ENCODE measurements at regions not wholly inside any gene's neighbourhood (a gene's known extent, or its start where the extent isn't known, plus 50 kb on each side); places are given as distances from the start of the nearest gene placed in this dataset.

GRCh38 chr7:86592185-86592584 is 51.5 kb upstream of the GRM3 start:
- H3K79me2 ChIP-seq (ENCODE audit: control insufficient read depth, insufficient read depth, low read length): no peaks in the 10 kb centered on the region
- no peaks in the 10 kb centered on the region for H3K9me3 ChIP-seq (ENCODE audit: control insufficient read depth, insufficient read depth, low read depth, low read length)
- no peaks in the 10 kb centered on the region for H4K20me1 ChIP-seq (ENCODE audit: control insufficient read depth, extremely low read depth, insufficient read depth, low read length)
- H3K27me3 ChIP-seq (ENCODE audit: control insufficient read depth, insufficient read depth, low read length): no peaks in the 10 kb centered on the region
- H3K36me3 ChIP-seq (ENCODE audit: control insufficient read depth, insufficient read depth, low read length): no peaks in the 10 kb centered on the region
- no peak overlapping the region for H3K9ac ChIP-seq (ENCODE audit: insufficient read depth, low read length)
- TF ChIP-seq EZH2 (IDR thresholded peaks at IDR 0.05; ENCODE audit: low read length, missing control alignments) (no peak), CTCF (conservative IDR thresholded peaks at IDR 0.05 in 1 of 2, IDR thresholded peaks at IDR 0.05 in 1 of 2; ENCODE audit: low read depth in 1 of 2, low read length in 2 of 2) (no peak)
- no peak overlapping the region for H3K4me2 ChIP-seq (ENCODE audit: extremely low read depth, insufficient read depth, low read length)
- no peaks in the 10 kb centered on the region for H3K4me1 ChIP-seq (ENCODE audit: control insufficient read depth, extremely low read depth, insufficient read depth, low read length)
- H3K4me3 ChIP-seq (replicated peaks in 1 of 4; ENCODE audit: control extremely low read depth in 1 of 4, insufficient read depth in 1 of 4, low read depth in 3 of 4, low read length in 4 of 4): no peak overlapping the region
- no peak overlapping the region for H3K27ac ChIP-seq (ENCODE audit: insufficient read depth, low read length)
- H2AFZ ChIP-seq (ENCODE audit: low read length): no peak overlapping the region
- DNase-seq (ENCODE audit: low read depth in 2 of 2): no peak

GRCh38 chr7:86574006-86574405 is 69.7 kb upstream of the GRM3 start:
- H3K27ac ChIP-seq (ENCODE audit: insufficient read depth, low read length): no peak overlapping the region
- H2AFZ ChIP-seq (ENCODE audit: low read length): no peak overlapping the region
- no peaks in the 10 kb centered on the region for H4K20me1 ChIP-seq (ENCODE audit: control insufficient read depth, extremely low read depth, insufficient read depth, low read length)
- no peak for DNase-seq (ENCODE audit: low read depth in 2 of 2)
- no peak overlapping the region for H3K4me3 ChIP-seq (replicated peaks in 1 of 4; ENCODE audit: control extremely low read depth in 1 of 4, insufficient read depth in 1 of 4, low read depth in 3 of 4, low read length in 4 of 4)
- no peaks in the 10 kb centered on the region for H3K36me3 ChIP-seq (ENCODE audit: control insufficient read depth, insufficient read depth, low read length)
- no peaks in the 10 kb centered on the region for H3K4me1 ChIP-seq (ENCODE audit: control insufficient read depth, extremely low read depth, insufficient read depth, low read length)
- no peaks in the 10 kb centered on the region for H3K9me3 ChIP-seq (ENCODE audit: control insufficient read depth, insufficient read depth, low read depth, low read length)
- no peak overlapping the region for H3K4me2 ChIP-seq (ENCODE audit: extremely low read depth, insufficient read depth, low read length)
- no peak for TF ChIP-seq EZH2 (IDR thresholded peaks at IDR 0.05; ENCODE audit: low read length, missing control alignments)
- no peak for TF ChIP-seq CTCF (conservative IDR thresholded peaks at IDR 0.05 in 1 of 2, IDR thresholded peaks at IDR 0.05 in 1 of 2; ENCODE audit: low read depth in 1 of 2, low read length in 2 of 2)
- H3K9ac ChIP-seq (ENCODE audit: insufficient read depth, low read length): no peak overlapping the region
- no peaks in the 10 kb centered on the region for H3K27me3 ChIP-seq (ENCODE audit: control insufficient read depth, insufficient read depth, low read length)
- no peaks in the 10 kb centered on the region for H3K79me2 ChIP-seq (ENCODE audit: control insufficient read depth, insufficient read depth, low read length)

- H3K4me3 ChIP-seq (replicated peaks in 1 of 4; ENCODE audit: control extremely low read depth in 1 of 4, insufficient read depth in 1 of 4, low read depth in 3 of 4, low read length in 4 of 4): no peak overlapping the region
- no peaks in the 10 kb centered on the region for H3K36me3 ChIP-seq (ENCODE audit: control insufficient read depth, insufficient read depth, low read length)
- no peak overlapping the region for H3K9ac ChIP-seq (ENCODE audit: insufficient read depth, low read length)
- H3K4me2 ChIP-seq (ENCODE audit: extremely low read depth, insufficient read depth, low read length): no peak overlapping the region
- no peaks in the 10 kb centered on the region for H3K27me3 ChIP-seq (ENCODE audit: control insufficient read depth, insufficient read depth, low read length)
- no peaks in the 10 kb centered on the region for H3K4me1 ChIP-seq (ENCODE audit: control insufficient read depth, extremely low read depth, insufficient read depth, low read length)
- no peaks in the 10 kb centered on the region for H3K9me3 ChIP-seq (ENCODE audit: control insufficient read depth, insufficient read depth, low read depth, low read length)
- no peak for DNase-seq (ENCODE audit: low read depth in 2 of 2)
- H3K27ac ChIP-seq (ENCODE audit: insufficient read depth, low read length): no peak overlapping the region
- TF ChIP-seq EZH2 (IDR thresholded peaks at IDR 0.05; ENCODE audit: low read length, missing control alignments) (no peak), CTCF (conservative IDR thresholded peaks at IDR 0.05 in 1 of 2, IDR thresholded peaks at IDR 0.05 in 1 of 2; ENCODE audit: low read depth in 1 of 2, low read length in 2 of 2) (no peak)
- no peak overlapping the region for H2AFZ ChIP-seq (ENCODE audit: low read length)
- H3K79me2 ChIP-seq (ENCODE audit: control insufficient read depth, insufficient read depth, low read length): no peaks in the 10 kb centered on the region
- H4K20me1 ChIP-seq (ENCODE audit: control insufficient read depth, extremely low read depth, insufficient read depth, low read length): no peaks in the 10 kb centered on the region
These were observed 84.8 kb upstream of the GRM3 start for GRCh38 chr7:86558680-86559501.
